ENCODE measurements at regions not wholly inside any gene's neighbourhood (a gene's known extent, or its start where the extent isn't known, plus 50 kb on each side); places are given as distances from the start of the nearest gene placed in this dataset.

GRCh38 chr3:82137861-82138260 is 376.4 kb upstream of the GBE1 start:
- no peak overlapping the region for H3K9ac ChIP-seq (ENCODE audit: low read length)
- H3K4me3 ChIP-seq (ENCODE audit: insufficient read depth, low read length, poor library complexity, severe bottlenecking) = no peak overlapping the region
- H4K20me1 ChIP-seq (ENCODE audit: low read depth, low read length) = no peaks in the 10 kb centered on the region
- H3K4me2 ChIP-seq (ENCODE audit: low read depth, low read length, poor library complexity, severe bottlenecking) = no peak overlapping the region
- TF ChIP-seq CTCF (IDR thresholded peaks at IDR 0.05; ENCODE audit: insufficient read depth, low read length, poor library complexity, severe bottlenecking) (no peak), EZH2phosphoT487 (conservative IDR thresholded peaks at IDR 0.05; ENCODE audit: low read length) (no peak)
- H2AFZ ChIP-seq (ENCODE audit: low read depth, low read length, severe bottlenecking) = peak overlapping the region; percentile 77
- no peaks in the 10 kb centered on the region for H3K27me3 ChIP-seq (ENCODE audit: low read length)
- H3F3A ChIP-seq (ENCODE audit: insufficient read depth) = no peaks in the 10 kb centered on the region
- no peaks in the 10 kb centered on the region for H3K9me2 ChIP-seq (replicated peaks; ENCODE audit: insufficient read depth, low read length)
- H3K79me2 ChIP-seq (ENCODE audit: insufficient read depth, low read length) = no peaks in the 10 kb centered on the region
- no peak overlapping the region for H3K27ac ChIP-seq (ENCODE audit: low read depth, low read length)
- no peaks in the 10 kb centered on the region for H3K36me3 ChIP-seq (ENCODE audit: low read length)
- no peaks in the 10 kb centered on the region for H3K9me3 ChIP-seq (ENCODE audit: insufficient read depth, low read length)

DNA sequence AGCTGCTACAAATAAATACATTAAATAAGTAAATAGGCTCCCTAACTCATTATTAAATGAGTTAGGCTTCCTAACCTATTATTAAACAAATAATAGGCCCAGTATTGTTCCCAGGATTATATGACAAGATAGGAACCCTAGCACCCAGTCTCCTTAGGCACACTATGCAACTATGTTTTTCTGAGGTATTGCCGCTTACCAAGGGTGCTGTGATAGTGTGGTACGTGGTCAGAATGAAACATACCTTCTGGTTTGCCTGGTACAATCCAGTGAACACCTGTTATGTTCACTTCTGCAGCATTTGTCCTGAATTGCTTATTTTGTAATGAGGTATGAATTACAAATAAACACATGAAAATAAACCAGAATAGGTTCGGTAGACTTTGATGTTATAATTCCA is 375.6 kb upstream of the GBE1 start:
- Histone ChIP-seq H3K9ac (ENCODE audit: low read length) (no peak overlapping the region), H3K4me3 (ENCODE audit: insufficient read depth, low read length, poor library complexity, severe bottlenecking) (no peak overlapping the region), H3K9me2 (replicated peaks; ENCODE audit: insufficient read depth, low read length) (no peaks in the 10 kb centered on the region), H3K79me2 (ENCODE audit: insufficient read depth, low read length) (no peaks in the 10 kb centered on the region), H3K36me3 (ENCODE audit: low read length) (no peaks in the 10 kb centered on the region), H3K27me3 (ENCODE audit: low read length) (no peaks in the 10 kb centered on the region), H4K20me1 (ENCODE audit: low read depth, low read length) (no peaks in the 10 kb centered on the region), H3K4me2 (ENCODE audit: low read depth, low read length, poor library complexity, severe bottlenecking) (no peak overlapping the region), H2AFZ (ENCODE audit: low read depth, low read length, severe bottlenecking) (peak overlapping the region; percentile 59), H3K9me3 (ENCODE audit: insufficient read depth, low read length) (no peaks in the 10 kb centered on the region), H3F3A (ENCODE audit: insufficient read depth) (no peaks in the 10 kb centered on the region), H3K27ac (ENCODE audit: low read depth, low read length) (no peak overlapping the region)
- TF ChIP-seq CTCF (IDR thresholded peaks at IDR 0.05; ENCODE audit: insufficient read depth, low read length, poor library complexity, severe bottlenecking) (no peak), EZH2phosphoT487 (conservative IDR thresholded peaks at IDR 0.05; ENCODE audit: low read length) (no peak)

DNA sequence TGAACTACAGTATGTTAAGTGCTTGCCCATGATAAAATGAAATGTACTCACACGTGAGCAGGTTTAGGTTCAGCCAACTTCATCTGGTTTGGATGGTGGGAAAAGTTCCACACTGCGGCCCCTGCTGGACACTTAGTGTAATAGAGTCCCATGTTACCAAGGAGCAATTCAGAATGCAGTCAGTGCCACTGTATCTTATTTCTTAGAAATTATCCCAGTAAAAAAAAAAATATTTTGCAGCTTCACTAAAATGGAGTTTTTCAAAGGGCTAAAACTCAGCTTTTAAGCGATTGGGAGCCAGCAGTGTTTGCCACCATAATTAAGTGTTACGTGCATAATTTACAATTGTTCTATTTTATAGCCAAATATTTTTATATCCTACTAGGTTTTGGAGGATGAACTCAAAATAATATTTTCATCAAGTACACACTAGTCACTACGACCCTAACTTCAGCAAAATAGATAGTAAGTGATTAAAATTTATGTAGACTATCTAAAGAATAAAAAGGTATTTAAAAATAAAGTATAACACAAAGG is 371.7 kb upstream of the GBE1 start:
- Histone ChIP-seq H3K4me2 (ENCODE audit: low read depth, low read length, poor library complexity, severe bottlenecking) (no peak overlapping the region), H3F3A (ENCODE audit: insufficient read depth) (no peaks in the 10 kb centered on the region), H4K20me1 (ENCODE audit: low read depth, low read length) (no peaks in the 10 kb centered on the region), H3K4me3 (ENCODE audit: insufficient read depth, low read length, poor library complexity, severe bottlenecking) (no peak overlapping the region), H2AFZ (ENCODE audit: low read depth, low read length, severe bottlenecking) (peak overlapping the region; percentile 46), H3K79me2 (ENCODE audit: insufficient read depth, low read length) (no peaks in the 10 kb centered on the region), H3K9me2 (replicated peaks; ENCODE audit: insufficient read depth, low read length) (no peaks in the 10 kb centered on the region), H3K36me3 (ENCODE audit: low read length) (no peaks in the 10 kb centered on the region), H3K9ac (ENCODE audit: low read length) (no peak overlapping the region), H3K27me3 (ENCODE audit: low read length) (no peaks in the 10 kb centered on the region), H3K9me3 (ENCODE audit: insufficient read depth, low read length) (no peaks in the 10 kb centered on the region), H3K27ac (ENCODE audit: low read depth, low read length) (no peak overlapping the region)
- TF ChIP-seq CTCF (IDR thresholded peaks at IDR 0.05; ENCODE audit: insufficient read depth, low read length, poor library complexity, severe bottlenecking) = peak; percentile 71
- TF ChIP-seq EZH2phosphoT487 (conservative IDR thresholded peaks at IDR 0.05; ENCODE audit: low read length) = no peak

Measured in SU-DHL-6 (cell line).